ENCODE measurements at regions not wholly inside any gene's neighbourhood (a gene's known extent, or its start where the extent isn't known, plus 50 kb on each side); places are given as distances from the start of the nearest gene placed in this dataset.

- TF ChIP-seq, protein P1, sequence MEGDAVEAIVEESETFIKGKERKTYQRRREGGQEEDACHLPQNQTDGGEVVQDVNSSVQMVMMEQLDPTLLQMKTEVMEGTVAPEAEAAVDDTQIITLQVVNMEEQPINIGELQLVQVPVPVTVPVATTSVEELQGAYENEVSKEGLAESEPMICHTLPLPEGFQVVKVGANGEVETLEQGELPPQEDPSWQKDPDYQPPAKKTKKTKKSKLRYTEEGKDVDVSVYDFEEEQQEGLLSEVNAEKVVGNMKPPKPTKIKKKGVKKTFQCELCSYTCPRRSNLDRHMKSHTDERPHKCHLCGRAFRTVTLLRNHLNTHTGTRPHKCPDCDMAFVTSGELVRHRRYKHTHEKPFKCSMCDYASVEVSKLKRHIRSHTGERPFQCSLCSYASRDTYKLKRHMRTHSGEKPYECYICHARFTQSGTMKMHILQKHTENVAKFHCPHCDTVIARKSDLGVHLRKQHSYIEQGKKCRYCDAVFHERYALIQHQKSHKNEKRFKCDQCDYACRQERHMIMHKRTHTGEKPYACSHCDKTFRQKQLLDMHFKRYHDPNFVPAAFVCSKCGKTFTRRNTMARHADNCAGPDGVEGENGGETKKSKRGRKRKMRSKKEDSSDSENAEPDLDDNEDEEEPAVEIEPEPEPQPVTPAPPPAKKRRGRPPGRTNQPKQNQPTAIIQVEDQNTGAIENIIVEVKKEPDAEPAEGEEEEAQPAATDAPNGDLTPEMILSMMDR (conservative IDR thresholded peaks at IDR 0.05; ENCODE audit: low read length), result no peak
- no peak for TF ChIP-seq EZH2phosphoT487 (IDR thresholded peaks at IDR 0.05; ENCODE audit: borderline replicate concordance)
Observed at GRCh38 chr5:2030131-2030530, 147.4 kb upstream of the IRX4 start.

All from Loucy (cell line).